Right lobe of liver (tissue), 6 donors: ENCODE measurements at regions not wholly inside any gene's neighbourhood (a gene's known extent, or its start where the extent isn't known, plus 50 kb on each side); places are given as distances from the start of the nearest gene placed in this dataset.

Experiments
- ATAC-seq, 4 donors: fragments of 200-7000 bp; cut with Tn5 transposase; one replicate each; pipeline ENCODE4 v1.9.1; 2020; ENCODE audit warnings: mild to moderate bottlenecking in 4 of 4, moderate library complexity in 4 of 4
- DNase-seq, 3 donors: peaks; one replicate each; pipeline ENCODE4 v3.0.0-alpha.2; 2020
- H3K27ac ChIP-seq, 3 donors: fragments of 200-600 bp; one replicate each; pipeline ENCODE4 v1.8.0; 2022
- H3K27me3 ChIP-seq, 2 donors: fragments of 200-600 bp; one replicate each; pipeline ENCODE4 v1.8.0; 2022
- H3K36me3 ChIP-seq, 4 donors: fragments of 200-600 bp; sonication (generic) in 1 of 4; one replicate each; pipeline versions ENCODE4 v1.5.1 to v1.8.0; 2017 to 2022; ENCODE audit warnings: control low read depth in 1 of 4
- H3K4me1 ChIP-seq, 4 donors: fragments of 200-600 bp; sonication (generic) in 1 of 4; one replicate each; pipeline versions ENCODE4 v1.5.1 to v1.8.0; 2017 to 2022; ENCODE audit warnings: control low read depth in 1 of 4
- H3K4me3 ChIP-seq, 3 donors: fragments of 200-600 bp; one replicate each; pipeline ENCODE4 v1.8.0; 2022
- H3K9me3 ChIP-seq, 4 donors: fragments of 200-600 bp; sonication (generic) in 1 of 4; one replicate each; pipeline versions ENCODE4 v1.5.1 to v1.8.0; 2017 to 2022; ENCODE audit warnings: control low read depth in 1 of 4
- CTCF ChIP-seq, 4 donors: fragments of 200-600 bp in 3 of 4; fragments of 450-650 bp in 1 of 4; IDR thresholded peaks; one replicate each; pipeline versions ENCODE4 v1.5.1 to v1.8.0; 2016 to 2022; ENCODE audit warnings: antibody characterized with exemption in 4 of 4, mild to moderate bottlenecking in 2 of 4
- POLR2A ChIP-seq: fragments of 450-650 bp; IDR thresholded peaks from one replicate; pipeline ENCODE4 v1.6.1; 2017; ENCODE audit warnings: antibody characterized with exemption, mild to moderate bottlenecking
- WGBS: methylation state at CpG from one replicate; pipeline ENCODE4 v1.1.6; 2018; ENCODE audit warnings: low coverage, low lambda C conversion rate; ENCODE audit not compliant: insufficient coverage; ENCODE audit errors: missing lambda C conversion rate; 5-methylcytosine and 5-hydroxymethylcytosine counted together
- intact Hi-C, 2 donors: fragments of 100-400 bp; cut with DNase I; formaldehyde crosslinking; loops; one replicate each; pipeline versions ENCODE4 v1.11.2 to v1.14.1; 2022
- donor health status: DM: no; HTN: yes; CAD: no.
- donor health status: DM: no; HTN: no; CAD: no.
- donor health status: DM: no; HTN: no; CAD: no.
- donor health status: DM: no; HTN: yes; CAD: no.
- donor health status: DM: no; HTN: yes; CAD: no.

GRCh38 chr5:68730220-68730978, 363.4 kb upstream of the SLC30A5 start:
- no peak overlapping the region for H3K4me3 ChIP-seq
- H3K9me3 ChIP-seq: no peaks in the 10 kb centered on the region
- 29% methylated on average over 7 of the region's 7 CpGs for WGBS
- peak; percentile 24 for TF ChIP-seq POLR2A
- no peak for TF ChIP-seq CTCF (IDR thresholded peaks at IDR 0.05)
- DNase-seq (no peak), ATAC-seq (peak; percentile 77 to 95 (median 86))
- H3K36me3 ChIP-seq: no peaks in the 10 kb centered on the region
- H3K27ac ChIP-seq: peak overlapping the region; percentile 35 to 62 (median 52)
- intact Hi-C loops: no loop called here
- H3K4me1 ChIP-seq: peaks cover 0 to 11% (median 0%) of the 10 kb centered on the region in 4 donors
- H3K27me3 ChIP-seq: no peaks in the 10 kb centered on the region

GRCh38 chr5:68730979-68731654, 362.7 kb upstream of the SLC30A5 start:
- peak overlapping the region; percentile 35 to 62 (median 52) for H3K27ac ChIP-seq

DNA sequence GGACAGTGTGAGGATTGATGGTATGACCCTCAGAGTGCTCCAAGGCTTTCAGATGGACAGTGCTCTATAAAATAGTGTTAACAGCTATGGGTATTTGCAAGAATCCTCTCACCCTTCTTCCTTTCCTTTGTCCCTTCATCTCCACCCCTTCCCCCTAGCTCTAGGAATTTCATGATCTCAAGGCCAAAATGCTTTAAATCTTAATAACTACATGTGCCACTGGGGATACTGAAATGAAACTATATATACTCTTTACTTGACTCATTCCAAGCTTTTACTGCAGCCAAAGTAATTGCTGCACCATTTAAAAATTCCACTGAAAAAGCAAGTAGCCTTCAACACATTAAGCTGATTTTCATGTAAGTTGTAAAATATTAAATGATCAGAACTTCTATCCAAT, 361.6 kb upstream of the SLC30A5 start:
- Histone ChIP-seq H3K27me3 (no peaks in the 10 kb centered on the region), H3K27ac (no peak overlapping the region), H3K4me3 (no peak overlapping the region), H3K9me3 (no peaks in the 10 kb centered on the region), H3K4me1 (peaks cover 0 to 11% (median 0%) of the 10 kb centered on the region in 4 donors), H3K36me3 (no peaks in the 10 kb centered on the region)
- TF ChIP-seq CTCF (IDR thresholded peaks at IDR 0.05) (no peak), POLR2A (no peak)
- DNase-seq (no peak), ATAC-seq (no peak)
- intact Hi-C loops: no loop called here

More at GRCh38 chr5:68730979-68731654, 362.7 kb upstream of the SLC30A5 start:
- H3K36me3 ChIP-seq: no peaks in the 10 kb centered on the region
- H3K27me3 ChIP-seq: no peaks in the 10 kb centered on the region
- no peak overlapping the region for H3K4me3 ChIP-seq
- WGBS: 62% methylated on average over 3 of the region's 3 CpGs
- no peak for TF ChIP-seq CTCF (IDR thresholded peaks at IDR 0.05)
- TF ChIP-seq POLR2A: peak; percentile 2
- intact Hi-C loops: no loop called here
- DNase-seq (no peak), ATAC-seq (peak in 2 of 4 donors; percentile 14 to 19)
- H3K4me1 ChIP-seq: peaks cover 0 to 11% (median 0%) of the 10 kb centered on the region in 4 donors
- no peaks in the 10 kb centered on the region for H3K9me3 ChIP-seq

- no peak for DNase-seq
- H3K36me3 ChIP-seq: no peaks in the 10 kb centered on the region
- WGBS: 69% methylated on average over 4 of the region's 4 CpGs
- intact Hi-C loops: no loop called here
- peaks cover 0 to 11% (median 0%) of the 10 kb centered on the region in 4 donors for H3K4me1 ChIP-seq
- peak in 1 of 4 donors; percentile 24 for ATAC-seq
- H3K9me3 ChIP-seq: no peaks in the 10 kb centered on the region
- no peaks in the 10 kb centered on the region for H3K27me3 ChIP-seq
- no peak overlapping the region for H3K4me3 ChIP-seq
- no peak for TF ChIP-seq POLR2A
- TF ChIP-seq CTCF (IDR thresholded peaks at IDR 0.05): no peak
- H3K27ac ChIP-seq: no peak overlapping the region
These were observed 359.0 kb upstream of the SLC30A5 start for GRCh38 chr5:68734781-68735180.
